GM12892 (cell line): ENCODE measurements at regions not wholly inside any gene's neighbourhood (a gene's known extent, or its start where the extent isn't known, plus 50 kb on each side); places are given as distances from the start of the nearest gene placed in this dataset.

Experiments used
- POLR2A ChIP-seq: IDR thresholded peaks from 2 replicates; pipeline ENCODE4 v1.6.1; 2011; ENCODE audit warnings: low read depth, low read length, control low read depth
- TAF1 ChIP-seq: IDR thresholded peaks from 2 replicates; pipeline ENCODE4 v1.6.1; 2011; ENCODE audit warnings: low read depth, mild to moderate bottlenecking, control low read depth, low read length, borderline replicate concordance

DNA sequence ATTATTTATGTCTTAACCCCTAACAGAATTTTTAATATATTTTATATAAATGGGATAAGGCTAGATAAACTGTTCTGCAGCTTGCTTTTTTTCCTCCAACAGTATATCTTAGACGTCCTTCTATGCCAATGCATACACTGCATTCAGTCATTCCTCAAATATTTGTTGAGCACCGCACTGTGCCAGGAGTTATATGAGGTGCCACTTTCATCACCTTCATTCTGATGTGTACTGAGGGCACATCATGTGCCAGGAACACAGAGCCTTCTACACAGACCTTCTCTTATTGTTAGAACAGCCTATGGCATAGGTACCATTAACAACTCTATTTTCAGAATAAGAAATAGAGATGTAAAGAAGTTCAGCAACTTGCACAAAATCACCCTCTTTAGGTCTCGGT lies 570.1 kb downstream of the CDK5RAP2 start:
- TF ChIP-seq POLR2A: no peak
- TF ChIP-seq TAF1: no peak
